ENCODE measurements at regions not wholly inside any gene's neighbourhood (a gene's known extent, or its start where the extent isn't known, plus 50 kb on each side); places are given as distances from the start of the nearest gene placed in this dataset.
"Not testable (repeated sequence)": the region's sequence is repeated elsewhere in the genome, so short reads cannot be mapped to it uniquely, and the experiment has no call there.

GRCh38 chr13:80881942-80882445 is 541.1 kb upstream of the SPRY2 start:
- peak; percentile 37 for DNase-seq (ENCODE audit: low read depth)

- DNase-seq (ENCODE audit: low read depth), result no peak
Observed at GRCh38 chr13:80881495-80881894, 540.6 kb upstream of the SPRY2 start.

GRCh38 chr13:80881034-80881433 is 540.1 kb upstream of the SPRY2 start:
- no peak for DNase-seq (ENCODE audit: low read depth)

GRCh38 chr13:80877944-80878241 is 537.0 kb upstream of the SPRY2 start:
- no peak for DNase-seq (ENCODE audit: low read depth)

GRCh38 chr13:80877209-80877943 is 536.5 kb upstream of the SPRY2 start:
- no peak for DNase-seq (ENCODE audit: low read depth)

GRCh38 chr13:80873589-80873988 is 532.7 kb upstream of the SPRY2 start:
- no peak for DNase-seq (ENCODE audit: low read depth)

GRCh38 chr13:80871971-80872370 is 531.0 kb upstream of the SPRY2 start:
- not testable (repeated sequence) for DNase-seq (ENCODE audit: low read depth)

- peak; percentile 64 for DNase-seq (ENCODE audit: low read depth)
Observed at GRCh38 chr13:80871481-80871880, 530.6 kb upstream of the SPRY2 start.

GRCh38 chr13:80870186-80870585 is 529.3 kb upstream of the SPRY2 start:
- no peak for DNase-seq (ENCODE audit: low read depth)

- DNase-seq (ENCODE audit: low read depth), result no peak
Observed at GRCh38 chr13:80866921-80867320, 526.0 kb upstream of the SPRY2 start.

- DNase-seq (ENCODE audit: low read depth), result no peak
Observed at GRCh38 chr13:80865329-80865728, 524.4 kb upstream of the SPRY2 start.

- DNase-seq (ENCODE audit: low read depth), result no peak
Observed at GRCh38 chr13:80862456-80862855, 521.5 kb upstream of the SPRY2 start.

- DNase-seq (ENCODE audit: low read depth), result no peak
Observed at GRCh38 chr13:80860845-80861244, 519.9 kb upstream of the SPRY2 start.

- DNase-seq (ENCODE audit: low read depth), result no peak
Observed at GRCh38 chr13:80858131-80858530, 517.2 kb upstream of the SPRY2 start.

- no peak for DNase-seq (ENCODE audit: low read depth)
Observed at GRCh38 chr13:80857321-80857720, 516.4 kb upstream of the SPRY2 start.

GRCh38 chr13:80850771-80851170 is 509.8 kb upstream of the SPRY2 start:
- no peak for DNase-seq (ENCODE audit: low read depth)

GRCh38 chr13:80844164-80844563 is 503.2 kb upstream of the SPRY2 start:
- DNase-seq (ENCODE audit: low read depth), result no peak

GRCh38 chr13:80841414-80841813 is 500.5 kb upstream of the SPRY2 start:
- DNase-seq (ENCODE audit: low read depth), result no peak

GRCh38 chr13:80840316-80840976 is 499.5 kb upstream of the SPRY2 start:
- peak; percentile 79 for DNase-seq (ENCODE audit: low read depth)

- DNase-seq (ENCODE audit: low read depth), result no peak
Observed at GRCh38 chr13:80835902-80836301, 495.0 kb upstream of the SPRY2 start.

GRCh38 chr13:80830431-80830830 is 489.5 kb upstream of the SPRY2 start:
- DNase-seq (ENCODE audit: low read depth), result no peak

- no peak for DNase-seq (ENCODE audit: low read depth)
Observed at GRCh38 chr13:80828759-80829158, 487.8 kb upstream of the SPRY2 start.

- DNase-seq (ENCODE audit: low read depth), result no peak
Observed at GRCh38 chr13:80825276-80825675, 484.4 kb upstream of the SPRY2 start.

- peak; percentile 55 for DNase-seq (ENCODE audit: low read depth)
Observed at GRCh38 chr13:80824229-80824628, 483.3 kb upstream of the SPRY2 start.

All from iris pigment epithelial cell (primary cell).